Colonic mucosa (tissue), 4 donors: ENCODE measurements at regions not wholly inside any gene's neighbourhood (a gene's known extent, or its start where the extent isn't known, plus 50 kb on each side); places are given as distances from the start of the nearest gene placed in this dataset.
A peak's percentile ranks its signal among the peaks of the same experiment; 100 is the strongest.

Experiments used
- DNase-seq: peaks from one replicate; pipeline ENCODE4 v3.0.0-alpha.2; 2020
- H3K27ac ChIP-seq: fragments of 200-600 bp; one replicate; pipeline ENCODE4 v1.8.0; 2021
- H3K27me3 ChIP-seq: fragments of 200-600 bp; one replicate; pipeline ENCODE4 v1.8.0; 2021
- H3K36me3 ChIP-seq: fragments of 200-600 bp; one replicate; pipeline ENCODE4 v1.8.0; 2021
- H3K4me1 ChIP-seq: fragments of 200-600 bp; one replicate; pipeline ENCODE4 v1.8.0; 2021; ENCODE audit warnings: mild to moderate bottlenecking
- H3K4me3 ChIP-seq: fragments of 200-600 bp; one replicate; pipeline ENCODE4 v1.8.0; 2021
- H3K9ac ChIP-seq, 2 donors: one replicate each; pipeline ENCODE4 v1.7.0; 2013; ENCODE audit warnings: control low read depth in 2 of 2, low read depth in 2 of 2, low read length in 2 of 2
- H3K9me3 ChIP-seq: fragments of 200-600 bp; one replicate; pipeline ENCODE4 v1.8.0; 2021
- CTCF ChIP-seq: fragments of 200-600 bp; IDR thresholded peaks from one replicate; pipeline ENCODE4 v1.8.0; 2022; ENCODE audit warnings: antibody characterized with exemption, mild to moderate bottlenecking
- intact Hi-C: fragments of 100-400 bp; cut with DNase I; formaldehyde crosslinking; loops from one replicate; pipeline ENCODE4 v1.14.1; 2022
- donor health status: healthy.
- donor health status: DM: no; HTN: no; CAD: no.
- donor health status: DM: no; HTN: no; CAD: no.

DNA sequence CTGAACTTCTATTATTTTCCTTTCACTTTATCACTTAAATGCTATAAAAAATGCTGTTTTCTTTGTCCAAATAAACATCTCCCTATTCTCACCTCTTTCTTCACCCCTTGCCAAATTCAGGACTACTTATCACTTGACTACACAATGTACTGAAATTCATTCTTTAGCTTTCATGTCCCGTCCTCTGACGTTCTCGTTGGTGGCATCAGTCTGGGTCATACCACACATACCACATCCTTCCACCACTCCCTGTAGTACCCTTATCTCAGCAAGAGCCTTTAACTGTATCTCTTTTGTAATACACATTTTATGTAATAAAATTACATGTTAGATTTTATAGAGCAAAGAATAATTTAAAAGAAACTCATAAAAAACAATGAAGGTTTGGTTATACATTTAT, 231.1 kb upstream of the PAPPA start:
- no peak for TF ChIP-seq CTCF
- H3K4me3 ChIP-seq = no peak overlapping the region

GRCh38 chr9:115923410-115923809, 230.2 kb upstream of the PAPPA start:
- Histone ChIP-seq H3K4me1 (no peaks in the 10 kb centered on the region), H3K36me3 (no peaks in the 10 kb centered on the region), H3K9me3 (no peaks in the 10 kb centered on the region), H3K27ac (no peak overlapping the region), H3K27me3 (no peaks in the 10 kb centered on the region), H3K9ac (no peak overlapping the region), H3K4me3 (no peak overlapping the region)
- intact Hi-C loops = no loop called here
- no peak for DNase-seq
- no peak for TF ChIP-seq CTCF

More for the DNA sequence above, 231.1 kb upstream of the PAPPA start:
- no peaks in the 10 kb centered on the region for H3K4me1 ChIP-seq
- H3K9me3 ChIP-seq = no peaks in the 10 kb centered on the region
- no peak overlapping the region for H3K27ac ChIP-seq
- intact Hi-C loops = no loop called here
- no peak for DNase-seq
- H3K36me3 ChIP-seq = no peaks in the 10 kb centered on the region
- no peaks in the 10 kb centered on the region for H3K27me3 ChIP-seq
- H3K9ac ChIP-seq = no peak overlapping the region

DNA sequence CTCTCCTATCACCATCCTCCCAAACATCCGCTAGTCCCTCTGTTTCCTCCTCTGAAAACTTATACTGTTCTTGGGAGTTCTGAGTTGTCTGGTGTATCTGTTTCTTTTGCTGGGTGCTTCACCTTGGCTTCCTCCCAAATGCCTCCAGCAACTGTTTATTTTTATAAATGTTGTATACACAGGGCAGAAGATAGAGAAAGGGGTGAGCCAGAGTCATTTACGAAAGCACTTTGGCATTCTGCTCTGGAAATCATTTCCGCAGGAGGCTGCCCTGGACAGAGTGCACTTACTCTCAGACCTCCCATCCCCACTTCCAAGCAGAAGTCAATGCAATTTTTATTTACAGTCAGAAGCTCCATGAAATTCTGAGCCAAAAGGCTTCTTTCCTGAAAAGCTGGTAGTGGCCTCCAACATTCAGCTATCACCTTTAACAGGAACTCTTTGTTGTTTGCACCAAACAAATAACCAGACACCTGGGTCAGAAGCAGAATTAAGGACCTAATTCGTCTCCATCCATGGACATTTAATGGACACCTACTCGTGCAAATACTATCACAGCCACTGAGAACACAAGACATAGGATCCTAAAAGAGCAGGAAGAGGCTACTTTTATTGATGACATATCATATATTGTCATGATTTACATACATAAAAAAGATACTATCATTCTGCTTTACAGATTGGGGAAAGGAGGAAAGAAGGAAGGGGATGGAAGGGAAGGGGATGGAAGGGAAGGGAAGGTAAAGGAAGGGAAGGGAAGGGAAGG, 229.5 kb upstream of the PAPPA start:
- H3K27ac ChIP-seq = no peak overlapping the region
- no peak overlapping the region for H3K9ac ChIP-seq
- intact Hi-C loops = no loop called here
- no peak for TF ChIP-seq CTCF
- H3K36me3 ChIP-seq = no peaks in the 10 kb centered on the region
- H3K27me3 ChIP-seq = no peaks in the 10 kb centered on the region
- no peaks in the 10 kb centered on the region for H3K4me1 ChIP-seq
- H3K4me3 ChIP-seq = no peak overlapping the region
- no peaks in the 10 kb centered on the region for H3K9me3 ChIP-seq
- DNase-seq = peak; percentile 20

DNA sequence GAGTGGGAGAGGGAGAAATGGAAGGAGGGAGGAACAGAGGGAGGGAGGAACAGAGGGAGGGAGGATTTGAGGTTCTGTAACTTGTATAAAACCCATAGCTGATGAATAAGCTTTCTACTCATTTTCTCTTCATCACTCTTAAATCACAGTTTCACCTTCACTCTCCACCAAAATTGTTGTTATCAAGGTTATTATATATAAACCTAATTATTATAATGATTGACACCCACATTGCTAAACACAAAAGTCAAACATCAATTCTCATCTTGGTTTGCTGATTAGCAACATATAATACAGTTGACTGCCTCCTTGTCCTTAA, 229.0 kb upstream of the PAPPA start:
- no peak overlapping the region for H3K4me3 ChIP-seq
- intact Hi-C loops = no loop called here
- no peak for DNase-seq
- no peak overlapping the region for H3K27ac ChIP-seq
- H3K27me3 ChIP-seq = no peaks in the 10 kb centered on the region
- no peaks in the 10 kb centered on the region for H3K36me3 ChIP-seq
- TF ChIP-seq CTCF = no peak
- H3K9me3 ChIP-seq = no peaks in the 10 kb centered on the region
- no peaks in the 10 kb centered on the region for H3K4me1 ChIP-seq
- H3K9ac ChIP-seq = no peak overlapping the region

DNA sequence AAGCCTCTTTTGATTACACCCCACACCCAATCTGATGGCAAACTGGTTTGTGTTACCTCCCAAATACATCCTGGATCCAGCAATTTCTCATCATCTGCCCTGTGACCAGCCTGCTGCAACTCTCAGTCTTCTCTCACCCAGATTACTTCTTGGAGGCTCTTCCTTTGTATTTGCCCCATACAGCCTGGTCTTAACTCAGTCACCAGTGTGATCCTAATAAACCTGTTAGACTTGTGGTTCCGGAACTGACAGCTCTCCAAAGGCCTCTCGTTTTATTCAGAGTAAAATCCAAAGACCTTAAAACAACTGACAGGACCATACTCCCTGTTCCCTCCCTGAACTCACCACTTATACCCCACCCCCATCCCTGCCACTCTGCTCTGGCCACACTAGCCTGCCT, 228.2 kb upstream of the PAPPA start:
- TF ChIP-seq CTCF = no peak
- Histone ChIP-seq H3K4me3 (no peak overlapping the region), H3K27me3 (no peaks in the 10 kb centered on the region), H3K9ac (no peak overlapping the region), H3K4me1 (no peaks in the 10 kb centered on the region), H3K36me3 (no peaks in the 10 kb centered on the region), H3K9me3 (no peaks in the 10 kb centered on the region), H3K27ac (no peak overlapping the region)
- intact Hi-C loops = no loop called here
- no peak for DNase-seq
